ENCODE measurements at regions not wholly inside any gene's neighbourhood (a gene's known extent, or its start where the extent isn't known, plus 50 kb on each side); places are given as distances from the start of the nearest gene placed in this dataset.

DNA sequence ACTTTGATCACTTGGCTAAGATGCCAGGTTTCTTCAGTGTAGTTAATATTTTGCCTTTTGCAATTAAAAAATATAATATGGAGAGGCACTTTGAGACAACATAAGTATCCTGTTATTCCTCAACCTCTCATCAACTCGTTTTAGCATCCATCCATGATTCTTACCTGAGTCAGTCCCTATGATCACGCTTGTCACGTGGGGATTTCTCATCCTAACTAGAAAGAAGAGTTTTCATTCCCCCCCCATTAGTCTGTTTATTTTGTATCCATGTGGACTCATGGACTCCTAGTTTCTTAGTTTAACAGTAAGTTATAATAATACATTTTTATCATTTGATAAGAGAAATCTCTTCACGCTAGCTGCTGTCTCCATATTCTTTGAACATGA lies 110.3 kb downstream of the SLC25A47 start:
- H3K4me1 ChIP-seq = peaks cover 0 to 12% (median 0%) of the 10 kb centered on the region in 4 donors
- H3K27ac ChIP-seq = no peak overlapping the region
- intact Hi-C loops (cut with DNase I; ENCODE audit: low total_unique reads) = no loop called here
- TF ChIP-seq, protein P1, sequence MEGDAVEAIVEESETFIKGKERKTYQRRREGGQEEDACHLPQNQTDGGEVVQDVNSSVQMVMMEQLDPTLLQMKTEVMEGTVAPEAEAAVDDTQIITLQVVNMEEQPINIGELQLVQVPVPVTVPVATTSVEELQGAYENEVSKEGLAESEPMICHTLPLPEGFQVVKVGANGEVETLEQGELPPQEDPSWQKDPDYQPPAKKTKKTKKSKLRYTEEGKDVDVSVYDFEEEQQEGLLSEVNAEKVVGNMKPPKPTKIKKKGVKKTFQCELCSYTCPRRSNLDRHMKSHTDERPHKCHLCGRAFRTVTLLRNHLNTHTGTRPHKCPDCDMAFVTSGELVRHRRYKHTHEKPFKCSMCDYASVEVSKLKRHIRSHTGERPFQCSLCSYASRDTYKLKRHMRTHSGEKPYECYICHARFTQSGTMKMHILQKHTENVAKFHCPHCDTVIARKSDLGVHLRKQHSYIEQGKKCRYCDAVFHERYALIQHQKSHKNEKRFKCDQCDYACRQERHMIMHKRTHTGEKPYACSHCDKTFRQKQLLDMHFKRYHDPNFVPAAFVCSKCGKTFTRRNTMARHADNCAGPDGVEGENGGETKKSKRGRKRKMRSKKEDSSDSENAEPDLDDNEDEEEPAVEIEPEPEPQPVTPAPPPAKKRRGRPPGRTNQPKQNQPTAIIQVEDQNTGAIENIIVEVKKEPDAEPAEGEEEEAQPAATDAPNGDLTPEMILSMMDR (IDR thresholded peaks at IDR 0.05) = no peak
- no peak for DNase-seq
- no peak overlapping the region for H3K4me3 ChIP-seq
- no peaks in the 10 kb centered on the region for H3K36me3 ChIP-seq
- H3K27me3 ChIP-seq = no peaks in the 10 kb centered on the region
- no peaks in the 10 kb centered on the region for H3K9me3 ChIP-seq

DNA sequence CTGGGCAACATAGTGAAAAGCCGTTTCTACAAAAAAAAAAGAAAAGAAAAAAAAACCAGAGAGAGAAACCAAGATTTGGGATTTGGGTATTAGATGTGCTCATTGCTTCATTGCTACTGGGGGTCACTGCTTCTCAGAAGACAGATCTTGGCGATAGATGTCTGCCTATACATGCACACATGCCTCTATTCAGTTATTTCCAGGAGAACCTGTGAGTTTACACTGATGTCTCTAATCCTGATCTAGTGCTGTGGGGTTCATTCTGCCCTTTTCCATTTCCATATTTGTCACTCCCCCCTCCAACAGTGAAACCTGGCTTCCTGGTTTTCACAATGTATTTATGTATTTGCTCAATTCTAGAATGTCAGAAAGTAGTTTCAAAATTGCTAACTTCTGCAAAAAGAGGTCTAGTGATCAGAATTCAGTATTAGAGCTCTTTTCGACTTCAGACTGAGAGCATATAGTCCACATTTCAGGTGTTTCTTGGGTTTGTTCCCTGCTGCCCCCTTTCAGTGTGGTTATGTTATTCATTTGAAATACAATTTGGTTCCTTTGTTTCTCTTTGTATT lies 111.0 kb downstream of the SLC25A47 start:
- Histone ChIP-seq H3K9me3 (no peaks in the 10 kb centered on the region), H3K4me3 (no peak overlapping the region), H3K36me3 (no peaks in the 10 kb centered on the region), H3K27me3 (no peaks in the 10 kb centered on the region), H3K27ac (no peak overlapping the region), H3K4me1 (peaks cover 0 to 17% (median 3%) of the 10 kb centered on the region in 4 donors)
- intact Hi-C loops (cut with DNase I; ENCODE audit: low total_unique reads) = no loop called here
- TF ChIP-seq, protein P1 (IDR thresholded peaks at IDR 0.05) = no peak
- DNase-seq = no peak

DNA sequence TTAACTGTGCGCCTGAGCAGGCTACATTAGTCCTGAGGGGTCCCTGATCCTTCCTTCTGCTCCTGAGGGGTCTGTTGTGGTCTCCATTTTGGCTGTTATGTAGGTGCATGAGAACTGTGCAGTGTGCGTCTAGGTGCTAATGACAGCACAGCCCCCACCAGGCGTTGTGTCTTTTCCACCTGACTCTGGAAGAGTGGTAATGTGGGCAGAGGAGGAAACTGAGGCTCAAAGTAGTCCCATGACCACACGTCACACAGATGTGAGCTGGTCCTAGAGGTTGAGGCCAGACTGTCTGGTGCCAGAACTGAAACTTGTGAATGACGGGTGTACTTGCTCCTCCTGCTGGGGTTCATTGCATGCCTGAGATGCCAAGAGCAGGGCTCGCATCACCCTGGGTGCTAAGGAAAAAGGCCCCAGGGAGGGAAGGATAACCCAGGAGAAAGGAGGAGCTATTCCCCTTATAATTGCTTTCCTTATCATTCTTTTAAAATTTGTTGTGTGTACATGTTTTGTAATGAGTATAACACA lies 111.8 kb downstream of the SLC25A47 start:
- TF ChIP-seq, protein P1 (IDR thresholded peaks at IDR 0.05) = no peak
- Histone ChIP-seq H3K27ac (no peak overlapping the region), H3K4me3 (no peak overlapping the region), H3K9me3 (no peaks in the 10 kb centered on the region), H3K4me1 (peaks cover 0 to 21% (median 5%) of the 10 kb centered on the region in 4 donors), H3K36me3 (no peaks in the 10 kb centered on the region), H3K27me3 (no peaks in the 10 kb centered on the region)
- DNase-seq = no peak
- intact Hi-C loops (cut with DNase I; ENCODE audit: low total_unique reads) = no loop called here

DNA sequence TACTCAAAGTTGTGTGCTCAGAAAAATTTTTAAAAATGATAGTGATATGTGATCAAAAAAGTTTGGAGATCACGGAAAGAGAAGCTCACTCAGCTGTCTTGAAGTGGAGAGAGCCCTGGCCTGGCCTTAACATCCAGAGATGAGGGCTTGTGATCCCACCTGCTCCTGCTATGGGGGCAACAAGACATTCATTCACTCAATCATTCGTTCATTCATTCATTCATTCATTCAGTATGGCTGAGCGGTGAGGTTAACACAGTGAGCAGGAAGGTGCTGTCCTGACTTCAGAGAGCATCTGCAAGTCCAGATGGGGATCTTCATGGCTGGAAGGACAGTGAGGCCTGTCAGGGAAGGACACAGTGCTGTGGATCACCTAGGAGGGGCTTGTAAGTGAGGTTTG lies 112.3 kb downstream of the SLC25A47 start:
- H3K4me3 ChIP-seq = no peak overlapping the region
- H3K27ac ChIP-seq = no peak overlapping the region
- intact Hi-C loops (cut with DNase I; ENCODE audit: low total_unique reads) = no loop called here
- TF ChIP-seq, protein P1 (IDR thresholded peaks at IDR 0.05) = no peak
- DNase-seq = no peak
- H3K36me3 ChIP-seq = no peaks in the 10 kb centered on the region
- peaks cover 0 to 21% (median 7%) of the 10 kb centered on the region in 4 donors for H3K4me1 ChIP-seq
- no peaks in the 10 kb centered on the region for H3K9me3 ChIP-seq
- H3K27me3 ChIP-seq = no peaks in the 10 kb centered on the region

DNA sequence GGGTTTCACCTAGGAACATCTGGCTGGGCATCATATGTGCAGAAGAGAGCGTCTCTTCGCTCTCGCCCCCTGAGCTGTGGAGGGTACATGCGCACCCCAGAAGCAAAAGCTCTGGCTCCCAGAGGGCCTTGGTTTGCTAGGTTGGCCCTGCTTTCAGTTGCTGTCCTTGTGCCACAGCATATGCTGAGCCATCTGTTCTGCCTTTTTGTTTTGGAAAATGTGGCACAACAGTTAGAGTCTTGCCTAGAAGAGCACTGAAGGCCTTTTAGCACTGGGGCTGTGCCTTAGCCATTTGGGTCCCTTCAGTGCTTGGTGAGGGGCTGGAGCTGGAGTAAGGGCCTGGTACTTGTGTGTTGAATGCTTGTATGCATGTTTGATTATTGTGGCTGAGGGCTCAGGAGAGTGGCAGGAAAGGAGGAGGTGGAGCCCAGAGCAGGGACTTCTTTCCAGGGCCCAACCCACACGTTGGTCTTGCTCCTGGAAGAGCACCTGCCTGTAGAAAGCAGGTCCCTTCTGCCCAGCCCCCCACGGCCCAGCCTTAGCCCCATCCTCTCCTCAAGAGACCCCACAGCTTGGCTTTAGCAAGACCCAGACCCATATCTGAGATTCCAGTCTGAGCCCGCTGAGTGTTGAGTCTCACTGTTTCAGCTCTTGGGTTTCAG lies 113.7 kb downstream of the SLC25A47 start:
- no peaks in the 10 kb centered on the region for H3K27me3 ChIP-seq
- H3K4me3 ChIP-seq = no peak overlapping the region
- intact Hi-C loops (cut with DNase I; ENCODE audit: low total_unique reads) = no loop called here
- no peak for DNase-seq
- peaks cover 0 to 29% (median 12%) of the 10 kb centered on the region in 4 donors for H3K4me1 ChIP-seq
- TF ChIP-seq, protein P1 (IDR thresholded peaks at IDR 0.05) = no peak
- H3K36me3 ChIP-seq = no peaks in the 10 kb centered on the region
- no peak overlapping the region for H3K27ac ChIP-seq
- H3K9me3 ChIP-seq = no peaks in the 10 kb centered on the region
